Uterus (tissue), 2 donors: ENCODE measurements at regions not wholly inside any gene's neighbourhood (a gene's known extent, or its start where the extent isn't known, plus 50 kb on each side); places are given as distances from the start of the nearest gene placed in this dataset.

ENCODE experiments used
- CTCF ChIP-seq, 4 experiments: fragments of 200-600 bp in 2 of 4; fragments of 450-650 bp in 2 of 4; sonication (generic) in 2 of 4; IDR thresholded peaks; one replicate each; pipeline ENCODE4 v1.5.1; 2016 to 2019; ENCODE audit warnings: antibody characterized with exemption in 4 of 4, mild to moderate bottlenecking in 2 of 4, moderate library complexity in 1 of 4
- POLR2A ChIP-seq, 2 donors: fragments of 450-650 bp; IDR thresholded peaks; one replicate each; pipeline ENCODE4 v1.6.1; 2016; ENCODE audit warnings: antibody characterized with exemption in 2 of 2, mild to moderate bottlenecking in 1 of 2, moderate library complexity in 1 of 2

- TF ChIP-seq POLR2A (IDR thresholded peaks at IDR 0.05) (no peak), CTCF (IDR thresholded peaks at IDR 0.05) (no peak)
Observed at GRCh38 chr6:90910893-90911292, 324.0 kb upstream of the MAP3K7 start.
